IMR-90 (cell line): ENCODE measurements at regions not wholly inside any gene's neighbourhood (a gene's known extent, or its start where the extent isn't known, plus 50 kb on each side); places are given as distances from the start of the nearest gene placed in this dataset.

Experiments
- ATAC-seq: fragments of 200-7000 bp; cut with Tn5 transposase; 2 replicates; pipeline ENCODE4 v1.9.1; 2020; ENCODE audit warnings: low read depth, mild to moderate bottlenecking, moderate library complexity
- BruUV-seq: library from RNA; stranded (reverse); fragments of 400-500 nt; replicated peaks from 2 replicates; lab custom pipeline; 2021; lab: Mats Ljungman, UMichigan
- CTCF ChIA-PET: fragments of 300-600 bp; formaldehyde crosslinking; extraction: SDS; loops from one replicate; lab custom pipeline; 2021; ENCODE audit warnings: antibody characterized with exemption; lab: Yijun Ruan, JAX
- POLR2A ChIA-PET: fragments of 300-600 bp; sonication (Branson Sonifier 250); formaldehyde crosslinking; loops from one replicate; lab custom pipeline; 2022; ENCODE audit warnings: antibody characterized with exemption; ENCODE audit not compliant: unreplicated experiment; lab: Charles Lee
- DNase-seq: peaks from one replicate; pipeline ENCODE4 v3.0.0; 2013
- H2AFZ ChIP-seq: replicated peaks from 2 replicates; pipeline ENCODE3; 2013; ENCODE audit warnings: low read length, mild to moderate bottlenecking; ENCODE audit not compliant: poor library complexity
- H2AK5ac ChIP-seq: 2 replicates; pipeline ENCODE4 v1.6.1; 2013; ENCODE audit warnings: low read depth, low read length, inconsistent platforms
- H2AK9ac ChIP-seq: replicated peaks from 2 replicates; pipeline ENCODE3; 2013; ENCODE audit warnings: mild to moderate bottlenecking, low read depth, low read length, moderate library complexity; ENCODE audit not compliant: poor library complexity
- H2BK120ac ChIP-seq: 2 replicates; pipeline ENCODE4 v1.6.1; 2013; ENCODE audit warnings: low read depth, low read length, inconsistent platforms
- H2BK15ac ChIP-seq: 3 replicates; pipeline ENCODE4 v1.6.1; 2013; ENCODE audit warnings: low read depth, low read length, inconsistent platforms
- H2BK20ac ChIP-seq: 2 replicates; pipeline ENCODE4 v1.6.1; 2013; ENCODE audit warnings: low read depth, mild to moderate bottlenecking, inconsistent platforms, low read length, moderate library complexity
- H2BK5ac ChIP-seq: 2 replicates; pipeline ENCODE4 v1.6.1; 2013; ENCODE audit warnings: mild to moderate bottlenecking, low read depth, low read length, inconsistent platforms; ENCODE audit not compliant: poor library complexity, severe bottlenecking
- H3K14ac ChIP-seq: replicated peaks from 2 replicates; pipeline ENCODE4 v1.6.1; 2013; ENCODE audit warnings: low read depth, low read length, inconsistent platforms
- H3K18ac ChIP-seq: 2 replicates; pipeline ENCODE4 v1.6.1; 2013; ENCODE audit warnings: low read depth, low read length, control low read depth
- H3K23ac ChIP-seq: 2 replicates; pipeline ENCODE4 v1.6.1; 2013; ENCODE audit warnings: low read depth, low read length, inconsistent platforms
- H3K27ac ChIP-seq: 2 replicates; pipeline ENCODE4 v1.5.1; 2013; ENCODE audit warnings: mild to moderate bottlenecking, control low read depth, low read length; ENCODE audit not compliant: insufficient read depth
- H3K27me3 ChIP-seq: 2 replicates; pipeline ENCODE4 v1.6.1; 2013; ENCODE audit warnings: low read length; ENCODE audit not compliant: control insufficient read depth, insufficient read depth
- H3K36me3 ChIP-seq: 2 replicates; pipeline ENCODE4 v1.6.1; 2013; ENCODE audit warnings: low read length, mixed read lengths; ENCODE audit not compliant: control insufficient read depth, insufficient read depth
- H3K4ac ChIP-seq: 2 replicates; pipeline ENCODE4 v1.6.1; 2013; ENCODE audit warnings: low read depth, low read length, inconsistent platforms
- H3K4me1 ChIP-seq: 2 replicates; pipeline ENCODE4 v1.6.1; 2013; ENCODE audit warnings: low read length, mixed read lengths; ENCODE audit not compliant: control insufficient read depth, insufficient read depth
- H3K4me2 ChIP-seq: 2 replicates; pipeline ENCODE4 v1.6.1; 2013; ENCODE audit warnings: low read depth, mild to moderate bottlenecking, control low read depth, low read length, moderate library complexity
- H3K4me3 ChIP-seq: 2 replicates; pipeline ENCODE4 v1.5.1; 2013; ENCODE audit warnings: low read depth, mild to moderate bottlenecking, control low read depth, low read length, moderate library complexity; ENCODE audit not compliant: insufficient read depth
- H3K56ac ChIP-seq: 2 replicates; pipeline ENCODE4 v1.6.1; 2013; ENCODE audit warnings: low read length, inconsistent platforms; ENCODE audit not compliant: insufficient read depth; ENCODE audit errors: extremely low read depth
- H3K79me1 ChIP-seq, 2 experiments: 2 replicates each; pipeline ENCODE4 v1.6.1; 2013; ENCODE audit warnings: low read length in 2 of 2, inconsistent platforms in 1 of 2, low read depth in 1 of 2
- H3K9ac ChIP-seq: 2 replicates; pipeline ENCODE4 v1.6.1; 2013; ENCODE audit warnings: low read depth, low read length, control low read depth
- H3K9me1 ChIP-seq: 2 replicates; pipeline ENCODE4 v1.6.1; 2013; ENCODE audit warnings: low read length, inconsistent platforms; ENCODE audit not compliant: insufficient read depth
- H3K9me3 ChIP-seq: 2 replicates; pipeline ENCODE4 v1.6.1; 2013; ENCODE audit warnings: low read length; ENCODE audit not compliant: control insufficient read depth, insufficient read depth
- H4K20me1 ChIP-seq: 2 replicates; pipeline ENCODE4 v1.6.1; 2013; ENCODE audit warnings: low read length, inconsistent platforms; ENCODE audit not compliant: insufficient read depth
- H4K5ac ChIP-seq: 2 replicates; pipeline ENCODE4 v1.6.1; 2013; ENCODE audit warnings: mild to moderate bottlenecking, low read depth, low read length, control low read depth
- H4K8ac ChIP-seq, 2 experiments: 2 replicates each; pipeline ENCODE4 v1.6.1; 2013; ENCODE audit warnings: low read depth in 2 of 2, low read length in 2 of 2, control low read depth in 1 of 2, inconsistent platforms in 1 of 2
- H4K91ac ChIP-seq: 2 replicates; pipeline ENCODE4 v1.6.1; 2013; ENCODE audit warnings: low read depth, low read length, inconsistent platforms; ENCODE audit not compliant: insufficient read depth
- BHLHE40 ChIP-seq: fragments of 150-350 bp; IDR thresholded peaks from 2 replicates; pipeline ENCODE4 v1.6.1; 2016; ENCODE audit warnings: mild to moderate bottlenecking, low read depth, low read length
- CEBPB ChIP-seq: IDR thresholded peaks from 2 replicates; pipeline ENCODE4 v1.6.1; 2012; ENCODE audit warnings: low read depth, low read length, improper control_type of control experiment
- CHD1 ChIP-seq: IDR thresholded peaks from 2 replicates; pipeline ENCODE4 v1.6.1; 2012; ENCODE audit warnings: low read depth, low read length, improper control_type of control experiment
- ELK1 ChIP-seq: fragments of 150-350 bp; IDR thresholded peaks from 2 replicates; pipeline ENCODE4 v1.6.1; 2016; ENCODE audit warnings: low read depth, mild to moderate bottlenecking, low read length, moderate library complexity, borderline replicate concordance
- FOS ChIP-seq: fragments of 150-350 bp; IDR thresholded peaks from 2 replicates; pipeline ENCODE4 v1.6.1; 2016; ENCODE audit warnings: low read depth, low read length
- MAFK ChIP-seq: IDR thresholded peaks from 2 replicates; pipeline ENCODE4 v1.6.1; 2012; ENCODE audit warnings: low read depth, low read length, improper control_type of control experiment
- MAZ ChIP-seq: IDR thresholded peaks from 2 replicates; pipeline ENCODE4 v1.6.1; 2012; ENCODE audit warnings: low read depth, mild to moderate bottlenecking, low read length, improper control_type of control experiment, moderate library complexity, borderline replicate concordance
- MXI1 ChIP-seq: IDR thresholded peaks from 2 replicates; pipeline ENCODE4 v1.6.1; 2012; ENCODE audit warnings: low read depth, mild to moderate bottlenecking, low read length, moderate library complexity, borderline replicate concordance
- NFE2L2 ChIP-seq: fragments of 150-350 bp; IDR thresholded peaks from 2 replicates; pipeline ENCODE4 v1.6.1; 2016; ENCODE audit warnings: low read depth, mild to moderate bottlenecking, low read length
- POLR2A ChIP-seq: IDR thresholded peaks from 2 replicates; pipeline ENCODE4 v1.6.1; 2012; ENCODE audit warnings: mild to moderate bottlenecking, low read depth, low read length
- RAD21 ChIP-seq: IDR thresholded peaks from 2 replicates; pipeline ENCODE4 v1.6.1; 2012; ENCODE audit warnings: low read length, improper control_type of control experiment
- RCOR1 ChIP-seq: IDR thresholded peaks from 2 replicates; pipeline ENCODE4 v1.6.1; 2012; ENCODE audit warnings: mild to moderate bottlenecking, low read length, improper control_type of control experiment; ENCODE audit not compliant: insufficient replicate concordance
- RFX5 ChIP-seq: IDR thresholded peaks from 2 replicates; pipeline ENCODE4 v1.8.0; 2012; ENCODE audit warnings: low read depth, mild to moderate bottlenecking, low read length, moderate library complexity
- SMC3 ChIP-seq: fragments of 150-350 bp; IDR thresholded peaks from 2 replicates; pipeline ENCODE4 v1.6.1; 2016; ENCODE audit warnings: low read depth, mild to moderate bottlenecking, antibody characterized with exemption, low read length, moderate library complexity
- WGBS, 2 experiments: methylation state at CpG; one replicate each; pipeline versions ENCODE4 v1.1.5 to v1.1.7; 2013; ENCODE audit warnings: missing lambda C conversion rate in 2 of 2; ENCODE audit not compliant: insufficient read length in 1 of 2; ENCODE audit errors: extremely low coverage in 2 of 2; 5-methylcytosine and 5-hydroxymethylcytosine counted together
- dilution Hi-C: fragments of 300-500 bp; cut with HindIII; formaldehyde crosslinking; loops from one replicate; pipeline ENCODE4 v1.14.3; 2018; ENCODE audit warnings: low sequenced_read_pairs; ENCODE audit not compliant: unreplicated experiment
- in situ Hi-C: fragments of 300-500 bp; cut with MboI; formaldehyde crosslinking; loops from 3 replicates; pipeline ENCODE4 v1.14.3; 2019; ENCODE audit warnings: low sequenced_read_pairs, inconsistent platforms, mixed read lengths
- intact Hi-C: fragments of 100-400 bp; cut with micrococcal nuclease; formaldehyde crosslinking; loops from 2 replicates; pipeline ENCODE4 v1.10.0; 2022
- TF ChIP-seq, protein P1 (sequence below): conservative IDR thresholded peaks from 2 replicates; pipeline ENCODE4 v1.5.1; 2012; ENCODE audit warnings: mild to moderate bottlenecking, low read depth, low read length, improper control_type of control experiment

GRCh38 chr9:16335788-16336580 is 534.5 kb downstream of the BNC2 start:
- Histone ChIP-seq H4K91ac (peak overlapping the region; percentile 98), H2AK5ac (peak overlapping the region; percentile 99), H3K36me3 (no peaks in the 10 kb centered on the region), H2AFZ (peak overlapping the region; percentile 83), H3K27ac (peak overlapping the region; percentile 96), H4K20me1 (no peaks in the 10 kb centered on the region), H4K8ac (peak overlapping the region; percentile 40 to 96), H3K18ac (peak overlapping the region; percentile 93), H3K9ac (peak overlapping the region; percentile 51; the same call in 1 of the 2 replicates), H2BK15ac (peak overlapping the region; percentile 98), H2BK120ac (peak overlapping the region; percentile 100), H3K56ac (peak overlapping the region; percentile 86), H3K14ac (peak overlapping the region; percentile 99), H3K4me2 (peak overlapping the region; percentile 69), H3K23ac (peak overlapping the region; percentile 96), H3K4me3 (no peak overlapping the region), H2BK20ac (peak overlapping the region; percentile 100), H3K4ac (peak overlapping the region; percentile 100), H3K9me3 (no peaks in the 10 kb centered on the region), H2BK5ac (peak overlapping the region; percentile 96), H3K27me3 (no peaks in the 10 kb centered on the region), H3K9me1 (peaks cover 26% of the 10 kb centered on the region), H3K79me1 (no peaks in the 10 kb centered on the region), H3K4me1 (peaks cover 18% of the 10 kb centered on the region), H4K5ac (peak overlapping the region; percentile 95), H2AK9ac (peak overlapping the region; percentile 89)
- DNase-seq (peak; percentile 99), ATAC-seq (peak; percentile 91)
- POLR2A ChIA-PET: no interaction called here
- no TSS peak for BruUV-seq
- CTCF ChIA-PET: interaction anchor here (0.6 kb wide), 1 partner anchor 362 kb away, joined by 5 read pairs; no protein-coding TSS in a partner anchor
- no CpG with 5 or more reads among the region's 7 CpGs for WGBS, 2 experiments
- intact Hi-C loops (loop anchor here (5.0 kb wide), 3 partner anchors 76 to 166 kb away; no protein-coding TSS in a partner anchor), in situ Hi-C loops (no loop called here), dilution Hi-C loops (no loop called here)
- peak; percentile 24; the same call in 1 of the 2 replicates for TF ChIP-seq SMC3
- TF ChIP-seq RCOR1: peak; percentile 97
- peak; percentile 62 for TF ChIP-seq BHLHE40
- TF ChIP-seq FOS: peak; percentile 99
- no peak for TF ChIP-seq POLR2A
- no peak for TF ChIP-seq RFX5
- peak; percentile 73; the same call in 1 of the 2 replicates for TF ChIP-seq MAZ
- TF ChIP-seq, protein P1, sequence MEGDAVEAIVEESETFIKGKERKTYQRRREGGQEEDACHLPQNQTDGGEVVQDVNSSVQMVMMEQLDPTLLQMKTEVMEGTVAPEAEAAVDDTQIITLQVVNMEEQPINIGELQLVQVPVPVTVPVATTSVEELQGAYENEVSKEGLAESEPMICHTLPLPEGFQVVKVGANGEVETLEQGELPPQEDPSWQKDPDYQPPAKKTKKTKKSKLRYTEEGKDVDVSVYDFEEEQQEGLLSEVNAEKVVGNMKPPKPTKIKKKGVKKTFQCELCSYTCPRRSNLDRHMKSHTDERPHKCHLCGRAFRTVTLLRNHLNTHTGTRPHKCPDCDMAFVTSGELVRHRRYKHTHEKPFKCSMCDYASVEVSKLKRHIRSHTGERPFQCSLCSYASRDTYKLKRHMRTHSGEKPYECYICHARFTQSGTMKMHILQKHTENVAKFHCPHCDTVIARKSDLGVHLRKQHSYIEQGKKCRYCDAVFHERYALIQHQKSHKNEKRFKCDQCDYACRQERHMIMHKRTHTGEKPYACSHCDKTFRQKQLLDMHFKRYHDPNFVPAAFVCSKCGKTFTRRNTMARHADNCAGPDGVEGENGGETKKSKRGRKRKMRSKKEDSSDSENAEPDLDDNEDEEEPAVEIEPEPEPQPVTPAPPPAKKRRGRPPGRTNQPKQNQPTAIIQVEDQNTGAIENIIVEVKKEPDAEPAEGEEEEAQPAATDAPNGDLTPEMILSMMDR: no peak
- peak; percentile 96 for TF ChIP-seq CEBPB
- peak; percentile 92 for TF ChIP-seq NFE2L2
- TF ChIP-seq MAFK: peak; percentile 56
- no peak for TF ChIP-seq ELK1
- TF ChIP-seq CHD1: no peak
- peak; percentile 29 for TF ChIP-seq RAD21
- no peak for TF ChIP-seq MXI1
